Hematopoietic multipotent progenitor cell (in vitro differentiated cells): ENCODE measurements at regions not wholly inside any gene's neighbourhood (a gene's known extent, or its start where the extent isn't known, plus 50 kb on each side); places are given as distances from the start of the nearest gene placed in this dataset.
A peak's percentile ranks its signal among the peaks of the same experiment; 100 is the strongest.

ENCODE experiments used
- DNase-seq, 3 donors: peaks; one replicate each; pipeline ENCODE4 v3.0.0-alpha.2; 2011 to 2015; ENCODE audit warnings: low read depth in 2 of 3, low spot score in 2 of 3

DNA sequence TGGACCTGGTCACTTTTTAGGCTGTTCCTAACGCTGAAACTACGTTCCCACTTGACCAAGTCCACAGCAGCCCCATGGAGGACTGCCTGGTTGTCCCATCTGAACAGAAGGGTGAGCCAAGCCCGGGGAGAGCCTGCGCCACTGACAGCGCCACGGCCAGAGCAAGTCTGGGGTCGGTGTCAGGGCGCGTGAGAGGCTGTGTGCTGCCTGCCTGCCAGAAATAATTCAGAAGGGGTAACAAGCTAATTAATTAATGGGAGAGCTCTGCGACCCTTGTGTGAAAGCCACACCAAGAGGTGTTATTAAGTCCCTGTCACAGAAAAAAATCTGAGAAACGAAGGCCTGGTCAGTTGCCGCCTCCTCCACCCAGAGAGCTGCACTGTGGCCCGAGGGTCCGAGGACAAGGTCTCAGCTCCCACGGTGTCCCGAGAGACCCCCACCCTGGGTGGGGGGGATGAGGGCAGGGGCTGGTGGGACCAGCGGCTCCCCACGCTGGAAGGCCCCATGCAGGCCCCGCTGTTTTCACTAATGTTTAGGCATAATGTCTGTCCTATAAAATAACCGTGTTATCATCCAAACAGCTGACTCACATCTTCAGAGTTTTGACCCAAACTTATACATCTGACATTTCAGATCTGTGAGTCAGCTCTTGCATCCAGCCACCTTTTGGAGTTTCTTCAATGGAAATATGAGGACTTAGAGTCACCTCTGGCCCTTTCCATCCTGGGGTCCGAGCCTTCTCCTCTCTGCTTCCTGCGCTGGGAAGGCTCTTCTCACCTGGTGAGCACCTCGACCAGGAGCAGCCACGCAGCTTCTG is 58.5 kb downstream of the DLL1 start:
- DNase-seq = no peak

- no peak for DNase-seq
These were observed 59.3 kb downstream of the DLL1 start for GRCh38 chr6:170231293-170232185.

- no peak for DNase-seq
These were observed 60.2 kb downstream of the DLL1 start for GRCh38 chr6:170230520-170231292.

DNA sequence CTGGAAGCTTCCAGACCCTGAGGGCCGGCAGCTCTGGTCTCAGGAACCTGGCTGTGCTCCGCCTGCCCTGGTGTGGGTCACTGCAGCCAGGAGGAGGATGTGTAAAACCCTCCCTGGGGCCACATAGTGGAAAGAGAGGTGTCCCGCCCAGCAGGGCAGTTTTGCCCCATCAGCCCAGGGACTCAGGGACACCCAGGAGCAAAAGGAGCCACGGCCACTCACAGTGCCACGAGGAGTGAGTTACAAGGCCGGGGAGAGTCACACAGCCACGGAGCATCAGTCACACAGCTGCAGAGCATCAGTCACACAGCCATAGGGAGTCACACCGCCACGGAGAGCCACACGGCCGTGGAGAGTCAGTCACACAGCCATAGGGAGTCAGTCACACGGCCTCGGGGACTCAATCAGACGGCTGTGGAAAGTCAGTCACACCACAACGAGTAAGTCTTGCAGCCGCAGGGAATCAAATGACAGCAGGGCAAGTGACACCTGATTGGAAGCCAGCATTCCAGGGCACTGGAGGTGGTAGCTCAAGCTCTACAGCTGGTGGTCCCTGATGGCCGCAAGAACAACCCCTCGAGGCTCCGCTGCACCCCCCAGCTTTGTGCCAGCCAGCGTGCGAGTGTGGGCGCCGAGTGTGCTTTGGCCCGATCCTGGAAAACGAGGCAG is 60.9 kb downstream of the DLL1 start:
- no peak for DNase-seq

- no peak for DNase-seq
These were observed 61.5 kb downstream of the DLL1 start for GRCh38 chr6:170229396-170229795.

DNA sequence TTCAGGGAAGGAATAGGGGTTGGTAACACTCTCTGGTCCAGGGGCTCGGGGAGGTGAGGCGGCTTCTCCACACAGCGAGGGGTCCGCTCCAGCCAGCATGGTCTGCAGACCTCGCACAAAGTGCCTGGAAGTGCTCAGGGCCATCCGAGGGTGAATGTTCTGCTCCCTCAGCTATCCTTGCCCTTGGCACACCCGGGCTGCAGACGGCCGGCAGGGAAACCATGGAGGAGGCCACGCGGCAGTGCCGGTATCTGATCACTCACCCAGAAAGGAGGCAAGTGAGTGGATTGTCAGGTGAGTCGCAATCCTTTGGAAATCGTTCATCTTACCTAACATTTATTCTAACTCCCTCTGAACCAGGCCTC is 62.0 kb downstream of the DLL1 start:
- no peak for DNase-seq

GRCh38 chr6:170227996-170228945 is 62.6 kb downstream of the DLL1 start:
- DNase-seq = no peak

- no peak for DNase-seq
These were observed 63.3 kb downstream of the DLL1 start for GRCh38 chr6:170227521-170227983.

DNA sequence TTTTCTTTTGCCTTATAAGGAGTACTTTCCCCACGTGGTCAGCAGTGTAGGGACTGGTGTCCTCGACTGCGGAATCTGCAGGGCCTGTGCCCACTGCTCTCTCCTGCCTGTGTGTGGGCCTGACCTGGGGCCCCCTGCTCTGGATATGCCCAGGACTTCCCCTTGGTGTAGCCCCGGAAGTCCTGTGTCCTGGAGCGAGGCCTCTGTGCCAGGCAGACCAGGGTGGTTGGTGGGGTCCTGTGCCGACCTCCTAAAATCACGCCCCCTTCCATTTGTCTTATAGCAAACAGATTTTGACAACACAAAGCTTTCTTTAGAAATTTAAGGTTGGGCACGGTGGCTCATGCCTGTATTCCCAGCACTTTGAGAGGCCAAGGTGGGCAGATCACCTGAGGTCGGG is 64.2 kb downstream of the DLL1 start:
- DNase-seq = no peak

DNA sequence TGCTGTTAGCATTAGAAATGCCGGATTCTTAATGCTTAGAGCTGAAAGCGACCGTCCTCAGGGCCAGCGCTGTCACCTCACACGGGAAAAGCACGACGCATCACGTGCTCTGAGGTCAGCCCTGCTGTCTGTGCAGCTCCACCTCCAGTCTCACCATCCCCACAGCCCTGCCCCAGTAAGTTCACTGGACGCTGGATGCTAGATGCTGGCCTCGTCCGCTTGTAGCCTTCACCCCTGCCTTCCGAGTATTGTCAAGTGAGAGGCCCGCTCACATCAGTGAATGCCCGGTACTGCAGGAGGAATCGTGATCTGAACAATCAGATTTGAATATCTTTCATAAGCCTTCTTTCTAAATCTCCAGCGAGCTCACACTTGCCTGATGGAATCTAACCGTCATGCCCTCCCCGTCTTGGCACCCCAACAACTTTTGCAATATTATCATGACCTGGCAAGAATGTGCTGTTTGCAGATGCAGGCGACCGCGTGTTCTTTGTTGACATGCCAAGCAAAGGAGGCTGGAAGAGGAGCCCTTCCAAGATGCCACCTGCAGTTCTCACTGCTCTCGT is 64.9 kb downstream of the DLL1 start:
- DNase-seq = no peak

GRCh38 chr6:170224694-170225660 is 65.9 kb downstream of the DLL1 start:
- no peak for DNase-seq

DNA sequence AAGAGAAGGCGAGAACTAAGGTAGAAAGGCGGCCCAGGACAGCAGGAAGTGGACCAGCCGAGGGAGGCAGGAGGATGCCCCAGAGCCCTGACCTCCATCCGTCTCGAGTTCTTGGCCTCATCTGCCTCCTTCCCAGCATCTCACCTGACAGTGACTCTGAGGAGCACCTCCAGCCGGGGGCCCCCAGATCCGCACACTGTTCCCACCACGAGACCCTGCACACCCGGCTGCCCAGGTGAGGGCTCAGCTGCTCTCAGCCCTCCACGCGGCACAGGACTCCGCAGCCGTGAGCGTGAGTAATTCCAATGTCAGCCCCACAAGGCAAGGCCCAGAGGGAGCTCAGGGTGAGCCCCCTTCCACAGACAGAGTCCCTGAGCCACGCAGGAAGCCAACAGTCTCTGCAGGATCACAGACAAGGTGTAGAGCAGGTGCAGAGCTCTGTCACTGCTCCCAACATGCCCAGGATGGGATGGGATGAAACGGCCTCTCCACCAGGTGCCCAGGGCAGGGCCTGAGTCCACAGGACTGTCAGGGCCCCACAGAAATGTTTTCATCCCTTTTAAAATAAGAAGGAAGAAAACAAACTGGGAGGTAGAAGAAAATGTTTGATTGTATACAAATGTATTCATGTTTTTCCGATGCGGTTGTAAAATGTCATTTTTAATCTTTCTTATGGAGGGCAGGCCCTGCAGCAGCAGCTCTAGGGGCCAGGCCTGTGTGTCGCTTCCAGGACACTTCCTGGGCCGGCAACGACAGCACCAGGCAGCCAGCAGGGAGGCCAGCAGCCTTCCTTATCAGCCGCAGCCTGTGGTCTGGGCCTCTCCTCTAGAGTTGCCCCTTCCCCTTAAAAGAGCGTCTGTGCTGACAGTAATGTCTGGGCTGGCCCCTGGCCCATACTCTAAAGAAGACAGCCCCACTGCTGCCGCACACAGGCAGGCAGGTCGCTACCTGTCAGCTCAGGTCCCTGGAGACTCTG is 66.9 kb downstream of the DLL1 start:
- no peak for DNase-seq

DNA sequence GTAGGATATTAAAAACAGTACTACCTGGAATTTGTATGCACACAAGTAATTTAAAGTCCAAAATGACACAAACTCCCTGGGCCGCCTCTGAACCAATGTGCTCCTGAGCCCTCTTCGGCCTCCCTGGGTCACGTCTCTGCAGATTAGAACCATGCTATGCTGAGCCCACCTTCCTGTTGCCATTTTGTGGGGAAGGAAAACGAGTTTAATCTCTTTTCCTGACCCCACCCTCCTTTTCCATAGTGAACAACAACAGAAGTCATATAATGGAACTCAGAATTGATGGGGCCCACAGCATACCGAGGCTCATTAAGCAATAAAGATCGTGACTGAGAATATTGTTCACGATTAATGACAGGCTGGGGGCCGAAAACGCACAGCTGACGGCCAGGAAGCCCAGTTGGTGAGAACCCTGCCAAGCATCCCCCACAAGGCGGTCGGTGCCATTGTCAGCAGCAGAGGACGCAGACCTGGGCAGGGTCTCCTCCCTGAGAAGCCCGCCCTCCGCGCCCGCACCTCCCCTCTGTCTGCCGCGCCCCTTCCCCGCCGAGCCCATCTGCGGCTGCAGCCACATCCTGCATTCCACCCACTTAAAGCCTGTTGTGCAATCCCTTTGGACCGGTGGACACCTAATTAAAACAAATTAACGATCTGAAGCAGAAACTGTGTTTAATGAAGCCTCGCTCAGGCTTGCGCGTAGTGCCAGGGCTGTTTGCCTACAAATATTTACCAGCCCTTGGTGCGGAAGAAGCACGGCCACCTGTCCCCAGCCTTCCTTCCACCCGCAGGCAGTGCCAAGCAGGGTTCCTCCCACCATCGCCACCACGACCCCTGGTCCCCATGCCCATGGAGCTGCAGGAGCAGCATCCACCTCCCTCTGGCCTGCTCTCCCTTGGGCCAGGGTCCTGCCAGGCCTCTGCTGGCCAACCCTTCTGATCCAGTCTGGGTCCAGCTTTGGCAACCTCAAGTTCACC is 68.1 kb downstream of the DLL1 start:
- peak in 2 of 3 donors; percentile 9 to 18 for DNase-seq

- no peak for DNase-seq
These were observed 69.0 kb downstream of the DLL1 start for GRCh38 chr6:170221753-170222400.
